HepG2 (cell line): ENCODE measurements at regions not wholly inside any gene's neighbourhood (a gene's known extent, or its start where the extent isn't known, plus 50 kb on each side); places are given as distances from the start of the nearest gene placed in this dataset.

Experiments used
- ATAC-seq: fragments of 200-7000 bp; cut with Tn5 transposase; 3 replicates; pipeline ENCODE4 v1.9.1; 2020; ENCODE audit warnings: mild to moderate bottlenecking, moderate library complexity
- BruUV-seq: library from RNA; stranded (reverse); fragments of 400-500 nt; replicated peaks from 2 replicates; lab custom pipeline; 2021; lab: Mats Ljungman, UMichigan
- CTCF ChIA-PET: fragments of 300-600 bp; formaldehyde crosslinking; extraction: SDS; loops from one replicate; lab custom pipeline; 2021; ENCODE audit warnings: low total read pairs, inconsistent platforms, low intra/inter-chr PET ratio; lab: Yijun Ruan, JAX
- POLR2A ChIA-PET: fragments of 350-600 bp; sonication (Branson Sonifier 250); formaldehyde crosslinking; loops from one replicate; lab custom pipeline; 2020; ENCODE audit warnings: antibody characterized with exemption, inconsistent platforms; lab: Yijun Ruan, JAX
- DNase-seq: peaks from one replicate; pipeline ENCODE4 v3.0.0-alpha.2; 2015; ENCODE audit warnings: low spot score
- FAIRE-seq: peaks from 3 replicates; lab custom pipeline; 2011; peaks lifted over from hg19 to GRCh38; lab: Jason Lieb, UNC
- H2AFZ ChIP-seq: one replicate; pipeline ENCODE4 v1.6.1; 2011; ENCODE audit warnings: low read length, inconsistent platforms
- H3K27ac ChIP-seq: fragments of 300-600 bp; 3 replicates; pipeline ENCODE4 v1.8.0; 2011; ENCODE audit warnings: mixed run types, mild to moderate bottlenecking, mixed read lengths, low read length, inconsistent platforms; ENCODE audit not compliant: insufficient read depth; ENCODE audit errors: extremely low read length
- H3K27me3 ChIP-seq, 2 experiments: fragments of 200-600 bp in 1 of 2; 2 replicates in 1 of 2; 3 replicates in 1 of 2; pipeline versions ENCODE4 v1.6.0 to v1.8.0; 2011; ENCODE audit warnings: low read length in 2 of 2, mild to moderate bottlenecking in 2 of 2, moderate library complexity in 2 of 2, inconsistent platforms in 1 of 2; ENCODE audit not compliant: insufficient read depth in 2 of 2, control insufficient read depth in 1 of 2
- H3K36me3 ChIP-seq, 2 experiments: fragments of 200-600 bp in 1 of 2; replicated peaks in 1 of 2; 2 replicates in 1 of 2; 3 replicates in 1 of 2; pipeline versions ENCODE4 v1.5.1 to v1.8.0; 2011; ENCODE audit warnings: low read length in 2 of 2, inconsistent platforms in 1 of 2; ENCODE audit not compliant: insufficient read depth in 2 of 2, control insufficient read depth in 1 of 2
- H3K4me1 ChIP-seq: 2 replicates; pipeline ENCODE4 v1.5.1; 2012; ENCODE audit warnings: low read length, inconsistent platforms; ENCODE audit not compliant: insufficient read depth
- H3K4me2 ChIP-seq: 2 replicates; pipeline ENCODE4 v1.6.0; 2011; ENCODE audit warnings: low read depth, low read length, inconsistent platforms
- H3K4me3 ChIP-seq, 3 experiments: fragments of 200-600 bp in 1 of 3; sonication (generic), shearing (Covaris generic) in 1 of 3; replicated peaks in 1 of 3; 2 replicates each; pipeline ENCODE4 v1.5.1; 2011 to 2016; ENCODE audit warnings: low read length in 3 of 3, inconsistent platforms in 2 of 3, low read depth in 2 of 3, mild to moderate bottlenecking in 2 of 3, control low read depth in 1 of 3, mixed read lengths in 1 of 3; ENCODE audit not compliant: insufficient read depth in 1 of 3
- H3K79me2 ChIP-seq: one replicate; pipeline ENCODE4 v1.6.1; 2011; ENCODE audit warnings: low read length, inconsistent platforms; ENCODE audit not compliant: insufficient read depth
- H3K9ac ChIP-seq: 2 replicates; pipeline ENCODE4 v1.6.0; 2011; ENCODE audit warnings: mild to moderate bottlenecking, low read depth, low read length, inconsistent platforms; ENCODE audit not compliant: insufficient read depth
- H3K9me3 ChIP-seq: 2 replicates; pipeline ENCODE4 v1.5.1; 2012; ENCODE audit warnings: mild to moderate bottlenecking, low read length
- H4K20me1 ChIP-seq: 2 replicates; pipeline ENCODE4 v1.6.0; 2011; ENCODE audit warnings: inconsistent platforms, mild to moderate bottlenecking, low read length, moderate library complexity; ENCODE audit not compliant: insufficient read depth
- DDIT3 ChIP-seq: sonication (generic); formaldehyde crosslinking; IDR thresholded peaks from 2 replicates; pipeline ENCODE4 v1.4.0; 2020; ENCODE audit warnings: mild to moderate bottlenecking, missing genetic modification reagents
- GZF1 ChIP-seq: sonication (generic); formaldehyde crosslinking; IDR thresholded peaks from 2 replicates; pipeline ENCODE4 v1.5.1; 2020; ENCODE audit warnings: mild to moderate bottlenecking, missing genetic modification reagents
- NFE2L2 ChIP-seq: fragments of 150-350 bp; IDR thresholded peaks from 2 replicates; pipeline ENCODE4 v1.6.1; 2014; ENCODE audit warnings: low read length
- NR2C2 ChIP-seq: sonication (generic); formaldehyde crosslinking; IDR thresholded peaks from 2 replicates; pipeline ENCODE4 v1.4.0; 2020; ENCODE audit warnings: missing genetic modification reagents, mild to moderate bottlenecking, moderate library complexity, borderline replicate concordance
- SMAD9 ChIP-seq: sonication (generic); formaldehyde crosslinking; IDR thresholded peaks from 2 replicates; pipeline ENCODE4 v1.5.1; 2020; ENCODE audit warnings: mild to moderate bottlenecking, missing genetic modification reagents
- ZNF24 ChIP-seq: fragments of 450-650 bp; IDR thresholded peaks from 2 replicates; pipeline ENCODE4 v1.6.1; 2017; ENCODE audit warnings: antibody characterized with exemption, mild to moderate bottlenecking
- WGBS: methylation state at CpG from one replicate; pipeline ENCODE4 v1.1.6; 2017; ENCODE audit warnings: low lambda C conversion rate; 5-methylcytosine and 5-hydroxymethylcytosine counted together
- in situ Hi-C: cut with HindIII; loops from 2 replicates; pipeline ENCODE4 v1.10.0; 2017; ENCODE audit warnings: low pct_unique_long_range_greater_than_20kb; ENCODE audit not compliant: extremely low pct_ligation_motif_present
- intact Hi-C: fragments of 100-400 bp; cut with micrococcal nuclease; formaldehyde crosslinking; loops from one replicate; pipeline ENCODE4 v1.10.0; 2022; ENCODE audit not compliant: unreplicated experiment
- TF ChIP-seq, protein P1 (sequence below): sonication (generic); formaldehyde crosslinking; IDR thresholded peaks from 2 replicates; pipeline ENCODE4 v1.8.1; 2023; ENCODE audit warnings: mild to moderate bottlenecking, missing genetic modification reagents, borderline replicate concordance
- TF ChIP-seq, protein P2 (sequence below): IDR thresholded peaks from 2 replicates; pipeline ENCODE4 v1.6.1; 2018; ENCODE audit warnings: missing genetic modification reagents, mild to moderate bottlenecking, missing compliant biosample characterization

DNA sequence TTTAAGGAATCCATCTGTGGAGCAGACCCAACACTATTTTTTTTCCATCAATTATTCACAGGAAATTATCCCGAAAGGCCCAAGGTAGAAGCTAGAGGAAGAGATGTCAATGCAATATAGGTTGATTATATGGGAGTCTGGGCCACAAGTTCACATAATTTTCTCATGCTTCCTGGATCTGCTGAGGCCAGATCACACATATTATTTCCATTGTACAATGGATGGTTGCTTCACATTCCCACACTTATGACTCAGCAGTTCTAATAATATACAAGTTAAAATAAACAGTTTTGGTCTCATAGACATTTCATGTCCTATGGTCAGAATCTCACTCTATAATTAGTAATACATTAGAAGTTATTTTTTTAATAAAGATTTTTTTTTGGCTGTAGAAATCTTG is 66.0 kb upstream of the PTPRD start:
- POLR2A ChIA-PET, result no interaction called here
- H4K20me1 ChIP-seq, result no peaks in the 10 kb centered on the region
- H3K4me1 ChIP-seq, result no peaks in the 10 kb centered on the region
- DNase-seq (no peak), ATAC-seq (no peak), FAIRE-seq (no peak)
- no TSS peak for BruUV-seq
- H2AFZ ChIP-seq, result no peak overlapping the region
- H3K9ac ChIP-seq, result no peak overlapping the region
- no peaks in the 10 kb centered on the region for H3K36me3 ChIP-seq
- H3K4me3 ChIP-seq, result no peak overlapping the region
- TF ChIP-seq, protein P1, sequence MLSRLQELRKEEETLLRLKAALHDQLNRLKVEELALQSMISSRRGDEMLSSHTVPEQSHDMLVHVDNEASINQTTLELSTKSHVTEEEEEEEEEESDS, result no peak
- TF ChIP-seq, protein P2, sequence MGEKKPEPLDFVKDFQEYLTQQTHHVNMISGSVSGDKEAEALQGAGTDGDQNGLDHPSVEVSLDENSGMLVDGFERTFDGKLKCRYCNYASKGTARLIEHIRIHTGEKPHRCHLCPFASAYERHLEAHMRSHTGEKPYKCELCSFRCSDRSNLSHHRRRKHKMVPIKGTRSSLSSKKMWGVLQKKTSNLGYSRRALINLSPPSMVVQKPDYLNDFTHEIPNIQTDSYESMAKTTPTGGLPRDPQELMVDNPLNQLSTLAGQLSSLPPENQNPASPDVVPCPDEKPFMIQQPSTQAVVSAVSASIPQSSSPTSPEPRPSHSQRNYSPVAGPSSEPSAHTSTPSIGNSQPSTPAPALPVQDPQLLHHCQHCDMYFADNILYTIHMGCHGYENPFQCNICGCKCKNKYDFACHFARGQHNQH (CRISPR knock-in tag), result no peak
- TF ChIP-seq NR2C2 (CRISPR knock-in tag) (no peak), GZF1 (CRISPR knock-in tag) (no peak), NFE2L2 (0 out of 2 replicates have a peak, but pooled peaks have one; percentile 30)
- no peaks in the 10 kb centered on the region for H3K79me2 ChIP-seq
- in situ Hi-C loops, result no loop called here
- intact Hi-C loops, result no loop called here
- H3K27ac ChIP-seq, result no peak overlapping the region
- peaks cover 69% of the 10 kb centered on the region for H3K9me3 ChIP-seq
- WGBS, result 8% methylated on average over 1 of the region's 1 CpG
- H3K27me3 ChIP-seq, result no peaks in the 10 kb centered on the region
- CTCF ChIA-PET, result no interaction called here
- H3K4me2 ChIP-seq, result no peak overlapping the region

- WGBS, result 25% methylated on average over 2 of the region's 2 CpGs
- no peak for TF ChIP-seq DDIT3 (CRISPR knock-in tag)
- no peak for TF ChIP-seq ZNF24
- TF ChIP-seq SMAD9 (CRISPR knock-in tag), result no peak
- Histone ChIP-seq H3K4me1 (no peaks in the 10 kb centered on the region), H4K20me1 (no peaks in the 10 kb centered on the region), H3K27ac (no peak overlapping the region), H3K9ac (no peak overlapping the region), H3K4me3 (no peak overlapping the region), H3K27me3 (no peaks in the 10 kb centered on the region), H3K4me2 (no peak overlapping the region), H3K36me3 (no peaks in the 10 kb centered on the region), H2AFZ (no peak overlapping the region), H3K9me3 (peaks cover 65% of the 10 kb centered on the region), H3K79me2 (no peaks in the 10 kb centered on the region)
- ChIA-PET POLR2A (no interaction called here), CTCF (no interaction called here)
- DNase-seq (no peak), FAIRE-seq (no peak), ATAC-seq (no peak)
- in situ Hi-C loops (no loop called here), intact Hi-C loops (no loop called here)
- BruUV-seq, result no TSS peak
These were observed 74.1 kb upstream of the PTPRD start for GRCh38 chr9:10686943-10687342.
